ENCODE measurements at regions not wholly inside any gene's neighbourhood (a gene's known extent, or its start where the extent isn't known, plus 50 kb on each side); places are given as distances from the start of the nearest gene placed in this dataset.

DNA sequence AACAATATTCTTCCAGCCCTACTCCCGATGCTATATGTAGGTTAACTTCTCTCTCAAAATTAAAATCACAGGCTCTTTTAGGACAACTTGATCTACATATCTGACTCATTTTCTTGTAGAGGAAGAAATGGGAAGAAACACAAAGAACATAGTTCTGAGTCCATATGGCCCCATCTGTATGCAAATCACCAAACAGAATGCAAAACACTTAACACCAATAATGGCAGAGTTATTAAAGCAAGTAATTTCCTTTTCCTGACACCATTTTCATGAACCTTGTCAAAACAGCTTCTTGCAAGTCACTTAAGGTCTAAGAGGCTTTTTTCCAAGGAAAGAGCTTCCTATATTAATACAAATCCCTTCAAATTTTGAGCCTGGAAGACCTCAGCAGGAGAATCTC, 300.4 kb upstream of the CLEC14A start:
- TF ChIP-seq CTCF (IDR thresholded peaks at IDR 0.05) = no peak
- Histone ChIP-seq H3K36me3 (no peaks in the 10 kb centered on the region), H3K4me1 (ENCODE audit: control insufficient read depth in 1 of 2, insufficient read depth in 1 of 2, low read depth in 1 of 2, low read length in 1 of 2) (no peaks in the 10 kb centered on the region), H3K27ac (no peak overlapping the region), H3K9me3 (no peaks in the 10 kb centered on the region), H3K4me3 (ENCODE audit: low read depth in 1 of 2, low read length in 1 of 2) (no peak overlapping the region), H3K27me3 (no peaks in the 10 kb centered on the region)

DNA sequence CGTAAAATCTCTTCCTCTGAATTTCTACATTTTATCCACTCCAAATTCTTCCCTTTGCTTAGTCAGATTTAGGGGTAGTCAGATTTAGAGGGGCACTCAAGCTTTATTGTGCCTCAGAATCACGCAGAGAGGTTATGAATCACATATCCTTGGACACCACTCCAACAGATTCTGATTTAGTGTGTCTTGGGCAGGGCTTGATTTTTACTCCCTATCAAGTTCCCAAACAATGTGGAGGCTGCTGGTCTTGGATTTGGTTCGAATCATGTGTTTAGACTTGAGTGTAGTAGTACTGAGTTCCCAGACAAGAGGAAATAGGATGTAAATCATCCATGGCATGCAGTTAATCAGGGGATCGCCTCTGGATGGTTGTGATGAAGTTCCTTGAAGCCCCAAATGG, 298.1 kb upstream of the CLEC14A start:
- H3K36me3 ChIP-seq = no peaks in the 10 kb centered on the region
- H3K4me1 ChIP-seq (ENCODE audit: control insufficient read depth in 1 of 2, insufficient read depth in 1 of 2, low read depth in 1 of 2, low read length in 1 of 2) = peaks cover 0 to 7% of the 10 kb centered on the region in 2 experiments
- TF ChIP-seq CTCF (IDR thresholded peaks at IDR 0.05) = no peak
- H3K4me3 ChIP-seq (ENCODE audit: low read depth in 1 of 2, low read length in 1 of 2) = no peak overlapping the region
- no peak overlapping the region for H3K27ac ChIP-seq
- H3K27me3 ChIP-seq = no peaks in the 10 kb centered on the region
- H3K9me3 ChIP-seq = no peaks in the 10 kb centered on the region

- no peak overlapping the region for H3K27ac ChIP-seq
- no peaks in the 10 kb centered on the region for H3K36me3 ChIP-seq
- no peak for TF ChIP-seq CTCF (IDR thresholded peaks at IDR 0.05)
- H3K27me3 ChIP-seq = no peaks in the 10 kb centered on the region
- H3K4me1 ChIP-seq (ENCODE audit: control insufficient read depth in 1 of 2, insufficient read depth in 1 of 2, low read depth in 1 of 2, low read length in 1 of 2) = peaks cover 0 to 7% of the 10 kb centered on the region in 2 experiments
- H3K9me3 ChIP-seq = no peaks in the 10 kb centered on the region
- H3K4me3 ChIP-seq (ENCODE audit: low read depth in 1 of 2, low read length in 1 of 2) = no peak overlapping the region
Observed at GRCh38 chr14:38553586-38553985, 297.7 kb upstream of the CLEC14A start.

GRCh38 chr14:38549564-38549963, 293.7 kb upstream of the CLEC14A start:
- no peak for TF ChIP-seq CTCF (IDR thresholded peaks at IDR 0.05)
- Histone ChIP-seq H3K36me3 (no peaks in the 10 kb centered on the region), H3K27me3 (no peaks in the 10 kb centered on the region)

GRCh38 chr14:38547961-38548490, 292.1 kb upstream of the CLEC14A start:
- H3K4me3 ChIP-seq (ENCODE audit: low read depth in 1 of 2, low read length in 1 of 2) = no peak overlapping the region
- no peak for TF ChIP-seq CTCF (IDR thresholded peaks at IDR 0.05)
- no peaks in the 10 kb centered on the region for H3K36me3 ChIP-seq
- H3K27me3 ChIP-seq = no peaks in the 10 kb centered on the region
- peaks cover 0 to 7% of the 10 kb centered on the region in 2 experiments for H3K4me1 ChIP-seq (ENCODE audit: control insufficient read depth in 1 of 2, insufficient read depth in 1 of 2, low read depth in 1 of 2, low read length in 1 of 2)
- no peak overlapping the region for H3K27ac ChIP-seq
- no peaks in the 10 kb centered on the region for H3K9me3 ChIP-seq

More at GRCh38 chr14:38549564-38549963, 293.7 kb upstream of the CLEC14A start:
- H3K4me1 ChIP-seq (ENCODE audit: control insufficient read depth in 1 of 2, insufficient read depth in 1 of 2, low read depth in 1 of 2, low read length in 1 of 2) = peaks cover 0 to 7% of the 10 kb centered on the region in 2 experiments
- H3K4me3 ChIP-seq (ENCODE audit: low read depth in 1 of 2, low read length in 1 of 2) = no peak overlapping the region
- no peaks in the 10 kb centered on the region for H3K9me3 ChIP-seq
- H3K27ac ChIP-seq = no peak overlapping the region

All from neutrophil (primary cell).